HepG2 (cell line): ENCODE measurements at regions not wholly inside any gene's neighbourhood (a gene's known extent, or its start where the extent isn't known, plus 50 kb on each side); places are given as distances from the start of the nearest gene placed in this dataset.

Experiments
- ATAC-seq: fragments of 200-7000 bp; cut with Tn5 transposase; 3 replicates; pipeline ENCODE4 v1.9.1; 2020; ENCODE audit warnings: mild to moderate bottlenecking, moderate library complexity
- BruUV-seq: library from RNA; stranded (reverse); fragments of 400-500 nt; replicated peaks from 2 replicates; lab custom pipeline; 2021; lab: Mats Ljungman, UMichigan
- CTCF ChIA-PET: fragments of 300-600 bp; formaldehyde crosslinking; extraction: SDS; loops from one replicate; lab custom pipeline; 2021; ENCODE audit warnings: low total read pairs, inconsistent platforms, low intra/inter-chr PET ratio; lab: Yijun Ruan, JAX
- POLR2A ChIA-PET: fragments of 350-600 bp; sonication (Branson Sonifier 250); formaldehyde crosslinking; loops from one replicate; lab custom pipeline; 2020; ENCODE audit warnings: antibody characterized with exemption, inconsistent platforms; lab: Yijun Ruan, JAX
- DNase-seq: peaks from one replicate; pipeline ENCODE4 v3.0.0-alpha.2; 2015; ENCODE audit warnings: low spot score
- FAIRE-seq: peaks from 3 replicates; lab custom pipeline; 2011; peaks lifted over from hg19 to GRCh38; lab: Jason Lieb, UNC
- H2AFZ ChIP-seq: one replicate; pipeline ENCODE4 v1.6.1; 2011; ENCODE audit warnings: low read length, inconsistent platforms
- H3K27ac ChIP-seq: fragments of 300-600 bp; 3 replicates; pipeline ENCODE4 v1.8.0; 2011; ENCODE audit warnings: mixed run types, mild to moderate bottlenecking, mixed read lengths, low read length, inconsistent platforms; ENCODE audit not compliant: insufficient read depth; ENCODE audit errors: extremely low read length
- H3K27me3 ChIP-seq, 2 experiments: fragments of 200-600 bp in 1 of 2; 2 replicates in 1 of 2; 3 replicates in 1 of 2; pipeline versions ENCODE4 v1.6.0 to v1.8.0; 2011; ENCODE audit warnings: low read length in 2 of 2, mild to moderate bottlenecking in 2 of 2, moderate library complexity in 2 of 2, inconsistent platforms in 1 of 2; ENCODE audit not compliant: insufficient read depth in 2 of 2, control insufficient read depth in 1 of 2
- H3K36me3 ChIP-seq, 2 experiments: fragments of 200-600 bp in 1 of 2; replicated peaks in 1 of 2; 2 replicates in 1 of 2; 3 replicates in 1 of 2; pipeline versions ENCODE4 v1.5.1 to v1.8.0; 2011; ENCODE audit warnings: low read length in 2 of 2, inconsistent platforms in 1 of 2; ENCODE audit not compliant: insufficient read depth in 2 of 2, control insufficient read depth in 1 of 2
- H3K4me1 ChIP-seq: 2 replicates; pipeline ENCODE4 v1.5.1; 2012; ENCODE audit warnings: low read length, inconsistent platforms; ENCODE audit not compliant: insufficient read depth
- H3K4me2 ChIP-seq: 2 replicates; pipeline ENCODE4 v1.6.0; 2011; ENCODE audit warnings: low read depth, low read length, inconsistent platforms
- H3K4me3 ChIP-seq, 3 experiments: fragments of 200-600 bp in 1 of 3; sonication (generic), shearing (Covaris generic) in 1 of 3; replicated peaks in 1 of 3; 2 replicates each; pipeline ENCODE4 v1.5.1; 2011 to 2016; ENCODE audit warnings: low read length in 3 of 3, inconsistent platforms in 2 of 3, low read depth in 2 of 3, mild to moderate bottlenecking in 2 of 3, control low read depth in 1 of 3, mixed read lengths in 1 of 3; ENCODE audit not compliant: insufficient read depth in 1 of 3
- H3K79me2 ChIP-seq: one replicate; pipeline ENCODE4 v1.6.1; 2011; ENCODE audit warnings: low read length, inconsistent platforms; ENCODE audit not compliant: insufficient read depth
- H3K9ac ChIP-seq: 2 replicates; pipeline ENCODE4 v1.6.0; 2011; ENCODE audit warnings: mild to moderate bottlenecking, low read depth, low read length, inconsistent platforms; ENCODE audit not compliant: insufficient read depth
- H3K9me3 ChIP-seq: 2 replicates; pipeline ENCODE4 v1.5.1; 2012; ENCODE audit warnings: mild to moderate bottlenecking, low read length
- H4K20me1 ChIP-seq: 2 replicates; pipeline ENCODE4 v1.6.0; 2011; ENCODE audit warnings: inconsistent platforms, mild to moderate bottlenecking, low read length, moderate library complexity; ENCODE audit not compliant: insufficient read depth
- FIP1L1 ChIP-seq: fragments of 200-400 bp; formaldehyde crosslinking; IDR thresholded peaks from 2 replicates; pipeline ENCODE4 v1.6.1; 2018; ENCODE audit warnings: low read depth, mild to moderate bottlenecking, low read length, moderate library complexity, borderline replicate concordance; ENCODE audit not compliant: insufficient read depth
- POGK ChIP-seq: sonication (generic); formaldehyde crosslinking; conservative IDR thresholded peaks from 2 replicates; pipeline ENCODE4 v1.8.0; 2022; ENCODE audit warnings: mild to moderate bottlenecking, moderate library complexity, missing genetic modification reagents
- TFDP2 ChIP-seq: sonication (generic); formaldehyde crosslinking; IDR thresholded peaks from 2 replicates; pipeline ENCODE4 v1.4.0; 2020; ENCODE audit warnings: missing genetic modification reagents
- THYN1 ChIP-seq: sonication (generic); formaldehyde crosslinking; IDR thresholded peaks from 2 replicates; pipeline ENCODE4 v1.8.1; 2023; ENCODE audit warnings: low read depth, mild to moderate bottlenecking, moderate library complexity, missing genetic modification reagents, borderline replicate concordance
- ZBTB3 ChIP-seq: sonication (generic); formaldehyde crosslinking; IDR thresholded peaks from 2 replicates; pipeline ENCODE4 v1.4.0; 2020; ENCODE audit warnings: low read depth, mild to moderate bottlenecking, moderate library complexity, missing genetic modification reagents, borderline replicate concordance
- ZHX2 ChIP-seq, 2 experiments: sonication (generic) in 1 of 2; formaldehyde crosslinking in 1 of 2; IDR thresholded peaks; 2 replicates each; pipeline versions ENCODE4 v1.6.1 to v1.9.0; 2014 to 2022; ENCODE audit warnings: antibody characterized with exemption in 1 of 2, borderline replicate concordance in 1 of 2, inconsistent platforms in 1 of 2, low read depth in 1 of 2, missing genetic modification reagents in 1 of 2
- ZNF232 ChIP-seq: sonication (generic); formaldehyde crosslinking; IDR thresholded peaks from 2 replicates; pipeline ENCODE4 v1.4.0; 2020; ENCODE audit warnings: missing genetic modification reagents, borderline replicate concordance
- ZNF30 ChIP-seq: sonication (generic); formaldehyde crosslinking; IDR thresholded peaks from 2 replicates; pipeline ENCODE4 v1.5.0; 2020; ENCODE audit warnings: mild to moderate bottlenecking, missing genetic modification reagents
- ZNF451 ChIP-seq: sonication (generic); formaldehyde crosslinking; IDR thresholded peaks from 2 replicates; pipeline ENCODE4 v1.5.0; 2020; ENCODE audit warnings: mild to moderate bottlenecking, missing genetic modification reagents
- WGBS: methylation state at CpG from one replicate; pipeline ENCODE4 v1.1.6; 2017; ENCODE audit warnings: low lambda C conversion rate; 5-methylcytosine and 5-hydroxymethylcytosine counted together
- in situ Hi-C: cut with HindIII; loops from 2 replicates; pipeline ENCODE4 v1.10.0; 2017; ENCODE audit warnings: low pct_unique_long_range_greater_than_20kb; ENCODE audit not compliant: extremely low pct_ligation_motif_present
- intact Hi-C: fragments of 100-400 bp; cut with micrococcal nuclease; formaldehyde crosslinking; loops from one replicate; pipeline ENCODE4 v1.10.0; 2022; ENCODE audit not compliant: unreplicated experiment

- H3K27ac ChIP-seq: no peak overlapping the region
- H3K27me3 ChIP-seq: peaks cover 0 to 9% of the 10 kb centered on the region in 2 experiments; a peak in 1 of 5 replicates
- TF ChIP-seq ZNF451: no peak
- no peak for TF ChIP-seq TFDP2
- no peak for TF ChIP-seq ZNF232 (CRISPR knock-in tag)
- TF ChIP-seq ZNF30 (CRISPR knock-in tag): no peak
- TF ChIP-seq ZHX2 (IDR thresholded peaks at IDR 0.05; ENCODE audit: low read depth): no peak
- no peak for TF ChIP-seq ZHX2 (CRISPR knock-in tag; IDR thresholded peaks at IDR 0.05; ENCODE audit: borderline replicate concordance)
- TF ChIP-seq POGK (CRISPR knock-in tag): no peak
- no peak for TF ChIP-seq THYN1 (CRISPR knock-in tag)
- TF ChIP-seq ZBTB3 (CRISPR knock-in tag): no peak
- no peak for TF ChIP-seq FIP1L1
- intact Hi-C loops: no loop called here
- FAIRE-seq (no peak), ATAC-seq (no peak), DNase-seq (no peak)
- H3K4me3 ChIP-seq: no peak overlapping the region
- H3K79me2 ChIP-seq: no peaks in the 10 kb centered on the region
- H3K36me3 ChIP-seq: no peaks in the 10 kb centered on the region
- in situ Hi-C loops: no loop called here
- BruUV-seq: no TSS peak
- no peaks in the 10 kb centered on the region for H3K9me3 ChIP-seq
- ChIA-PET CTCF (no interaction called here), POLR2A (no interaction called here)
- 29% methylated on average over 10 of the region's 12 CpGs for WGBS
- no peak overlapping the region for H2AFZ ChIP-seq
- H3K4me1 ChIP-seq: no peaks in the 10 kb centered on the region
- H4K20me1 ChIP-seq: no peaks in the 10 kb centered on the region
- H3K9ac ChIP-seq: no peak overlapping the region
- no peak overlapping the region for H3K4me2 ChIP-seq
Observed at GRCh38 chr18:24924066-24924716, 427.8 kb downstream of the ZNF521 start.
